ENCODE measurements at regions not wholly inside any gene's neighbourhood (a gene's known extent, or its start where the extent isn't known, plus 50 kb on each side); places are given as distances from the start of the nearest gene placed in this dataset.

- H3K27ac ChIP-seq, result no peak overlapping the region
- TF ChIP-seq, protein P1, sequence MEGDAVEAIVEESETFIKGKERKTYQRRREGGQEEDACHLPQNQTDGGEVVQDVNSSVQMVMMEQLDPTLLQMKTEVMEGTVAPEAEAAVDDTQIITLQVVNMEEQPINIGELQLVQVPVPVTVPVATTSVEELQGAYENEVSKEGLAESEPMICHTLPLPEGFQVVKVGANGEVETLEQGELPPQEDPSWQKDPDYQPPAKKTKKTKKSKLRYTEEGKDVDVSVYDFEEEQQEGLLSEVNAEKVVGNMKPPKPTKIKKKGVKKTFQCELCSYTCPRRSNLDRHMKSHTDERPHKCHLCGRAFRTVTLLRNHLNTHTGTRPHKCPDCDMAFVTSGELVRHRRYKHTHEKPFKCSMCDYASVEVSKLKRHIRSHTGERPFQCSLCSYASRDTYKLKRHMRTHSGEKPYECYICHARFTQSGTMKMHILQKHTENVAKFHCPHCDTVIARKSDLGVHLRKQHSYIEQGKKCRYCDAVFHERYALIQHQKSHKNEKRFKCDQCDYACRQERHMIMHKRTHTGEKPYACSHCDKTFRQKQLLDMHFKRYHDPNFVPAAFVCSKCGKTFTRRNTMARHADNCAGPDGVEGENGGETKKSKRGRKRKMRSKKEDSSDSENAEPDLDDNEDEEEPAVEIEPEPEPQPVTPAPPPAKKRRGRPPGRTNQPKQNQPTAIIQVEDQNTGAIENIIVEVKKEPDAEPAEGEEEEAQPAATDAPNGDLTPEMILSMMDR (conservative IDR thresholded peaks at IDR 0.05), result no peak
Observed at GRCh38 chr2:190811811-190812210, 68.8 kb upstream of the GLS start.

GRCh38 chr2:190812506-190813294 lies 67.9 kb upstream of the GLS start:
- no peak overlapping the region for H3K27ac ChIP-seq
- TF ChIP-seq, protein P1 (conservative IDR thresholded peaks at IDR 0.05), result no peak

DNA sequence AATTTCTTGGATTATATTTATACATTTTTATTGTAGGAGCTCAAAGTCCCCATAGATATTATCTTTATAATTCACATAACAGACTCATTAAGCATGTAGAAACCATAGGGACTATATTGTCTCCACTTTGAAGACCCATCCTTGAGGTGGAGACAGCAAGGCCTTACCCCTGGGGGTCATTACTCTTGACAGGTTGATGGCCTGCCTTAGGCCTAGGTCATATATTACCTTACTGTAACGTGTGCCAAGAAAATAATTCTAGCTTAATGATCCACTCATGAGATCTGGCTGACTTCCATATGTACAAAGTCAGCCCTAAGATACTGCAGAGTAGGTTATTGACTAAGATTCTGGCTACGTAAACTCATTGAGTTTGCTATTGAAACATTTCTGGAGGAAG lies 65.4 kb upstream of the GLS start:
- TF ChIP-seq, protein P1 (conservative IDR thresholded peaks at IDR 0.05), result no peak

GRCh38 chr2:190817082-190817481 lies 63.5 kb upstream of the GLS start:
- no peak overlapping the region for H3K27ac ChIP-seq
- TF ChIP-seq, protein P1 (conservative IDR thresholded peaks at IDR 0.05), result no peak

More for the DNA sequence above, 65.4 kb upstream of the GLS start:
- peak overlapping the region; percentile 40; the same call in 1 of the 2 replicates for H3K27ac ChIP-seq

- TF ChIP-seq, protein P1 (conservative IDR thresholded peaks at IDR 0.05), result no peak
- no peak overlapping the region for H3K27ac ChIP-seq
Observed at GRCh38 chr2:190819840-190820301, 60.8 kb upstream of the GLS start.

- no peak overlapping the region for H3K27ac ChIP-seq
- TF ChIP-seq, protein P1 (conservative IDR thresholded peaks at IDR 0.05), result no peak
Observed at GRCh38 chr2:190820416-190820815, 60.2 kb upstream of the GLS start.

- TF ChIP-seq, protein P1 (conservative IDR thresholded peaks at IDR 0.05), result no peak
- H3K27ac ChIP-seq, result no peak overlapping the region
Observed at GRCh38 chr2:190822043-190822442, 58.6 kb upstream of the GLS start.
